KOPT-K1 (cell line): ENCODE measurements at regions not wholly inside any gene's neighbourhood (a gene's known extent, or its start where the extent isn't known, plus 50 kb on each side); places are given as distances from the start of the nearest gene placed in this dataset.
A peak's percentile ranks its signal among the peaks of the same experiment; 100 is the strongest.
"Not testable (repeated sequence)": the region's sequence is repeated elsewhere in the genome, so short reads cannot be mapped to it uniquely, and the experiment has no call there.

Source experiments
- H3K27ac ChIP-seq: fragments of 200-600 bp; sonication (generic); 2 replicates; pipeline ENCODE4 v1.5.1; 2016; ENCODE audit warnings: antibody characterized with exemption, mild to moderate bottlenecking, low read depth, low read length; ENCODE audit not compliant: poor library complexity, severe bottlenecking
- H3K36me3 ChIP-seq: fragments of 200-600 bp; sonication (generic); 2 replicates; pipeline ENCODE4 v1.5.1; 2017; ENCODE audit warnings: antibody characterized with exemption, mild to moderate bottlenecking, low read length, moderate library complexity; ENCODE audit not compliant: insufficient read depth
- H3K9me3 ChIP-seq: fragments of 200-600 bp; sonication (generic); 2 replicates; pipeline ENCODE4 v1.5.1; 2017; ENCODE audit warnings: antibody characterized with exemption, low read length, mild to moderate bottlenecking; ENCODE audit not compliant: insufficient read depth, poor library complexity, severe bottlenecking

GRCh38 chr2:61671561-61672315 lies 133.6 kb upstream of the XPO1 start:
- H3K36me3 ChIP-seq = no peaks in the 10 kb centered on the region
- peak overlapping the region; percentile 57 for H3K27ac ChIP-seq
- H3K9me3 ChIP-seq = peaks cover 27% of the 10 kb centered on the region

GRCh38 chr2:61670591-61671501 lies 132.7 kb upstream of the XPO1 start:
- peak overlapping the region; percentile 57 for H3K27ac ChIP-seq
- H3K9me3 ChIP-seq = peaks cover 18% of the 10 kb centered on the region
- H3K36me3 ChIP-seq = no peaks in the 10 kb centered on the region

GRCh38 chr2:61664190-61664589 lies 126.0 kb upstream of the XPO1 start:
- H3K27ac ChIP-seq = no peak overlapping the region
- no peaks in the 10 kb centered on the region for H3K36me3 ChIP-seq

GRCh38 chr2:61662990-61663389 lies 124.8 kb upstream of the XPO1 start:
- H3K27ac ChIP-seq = no peak overlapping the region
- H3K36me3 ChIP-seq = no peaks in the 10 kb centered on the region
- no peaks in the 10 kb centered on the region for H3K9me3 ChIP-seq

More at GRCh38 chr2:61664190-61664589, 126.0 kb upstream of the XPO1 start:
- no peaks in the 10 kb centered on the region for H3K9me3 ChIP-seq

- no peaks in the 10 kb centered on the region for H3K36me3 ChIP-seq
- no peak overlapping the region for H3K27ac ChIP-seq
- no peaks in the 10 kb centered on the region for H3K9me3 ChIP-seq
These were observed 122.6 kb upstream of the XPO1 start for GRCh38 chr2:61660511-61661388.

- Histone ChIP-seq H3K27ac (no peak overlapping the region), H3K36me3 (no peaks in the 10 kb centered on the region)
These were observed 121.0 kb upstream of the XPO1 start for GRCh38 chr2:61658841-61659780.

GRCh38 chr2:61649946-61650345 lies 111.8 kb upstream of the XPO1 start:
- H3K36me3 ChIP-seq, H3K27ac ChIP-seq: not testable (repeated sequence)
- H3K9me3 ChIP-seq = peaks cover 21% of the 10 kb centered on the region

More at GRCh38 chr2:61658841-61659780, 121.0 kb upstream of the XPO1 start:
- H3K9me3 ChIP-seq = no peaks in the 10 kb centered on the region

GRCh38 chr2:61649021-61649420 lies 110.9 kb upstream of the XPO1 start:
- H3K27ac ChIP-seq = no peak overlapping the region
- H3K36me3 ChIP-seq = no peaks in the 10 kb centered on the region
- peaks cover 21% of the 10 kb centered on the region for H3K9me3 ChIP-seq

GRCh38 chr2:61647044-61647443 lies 108.9 kb upstream of the XPO1 start:
- Histone ChIP-seq H3K9me3 (peaks cover 21% of the 10 kb centered on the region), H3K27ac (no peak overlapping the region), H3K36me3 (no peaks in the 10 kb centered on the region)

GRCh38 chr2:61645911-61646310 lies 107.8 kb upstream of the XPO1 start:
- H3K27ac ChIP-seq = no peak overlapping the region
- no peaks in the 10 kb centered on the region for H3K36me3 ChIP-seq
- H3K9me3 ChIP-seq = peaks cover 21% of the 10 kb centered on the region

GRCh38 chr2:61643153-61643552 lies 105.0 kb upstream of the XPO1 start:
- H3K27ac ChIP-seq, H3K36me3 ChIP-seq: not testable (repeated sequence)
- peaks cover 14% of the 10 kb centered on the region for H3K9me3 ChIP-seq

- Histone ChIP-seq H3K36me3 (no peaks in the 10 kb centered on the region), H3K27ac (no peak overlapping the region), H3K9me3 (no peaks in the 10 kb centered on the region)
These were observed 102.2 kb upstream of the XPO1 start for GRCh38 chr2:61640406-61640805.

GRCh38 chr2:61639721-61640120 lies 101.6 kb upstream of the XPO1 start:
- Histone ChIP-seq H3K27ac (no peak overlapping the region), H3K36me3 (no peaks in the 10 kb centered on the region), H3K9me3 (no peaks in the 10 kb centered on the region)

GRCh38 chr2:61636686-61637085 lies 98.5 kb upstream of the XPO1 start:
- H3K36me3 ChIP-seq = no peaks in the 10 kb centered on the region
- H3K9me3 ChIP-seq = no peaks in the 10 kb centered on the region
- no peak overlapping the region for H3K27ac ChIP-seq
